ENCODE measurements at regions not wholly inside any gene's neighbourhood (a gene's known extent, or its start where the extent isn't known, plus 50 kb on each side); places are given as distances from the start of the nearest gene placed in this dataset.

- no peak for DNase-seq
- ATAC-seq (ENCODE audit: low FRiP score) = no peak
- Histone ChIP-seq H3K27ac (ENCODE audit: low read depth in 1 of 2, low read length in 2 of 2) (no peak overlapping the region), H3K27me3 (ENCODE audit: control insufficient read depth in 1 of 2, insufficient read depth in 2 of 2, low read length in 1 of 2) (no peaks in the 10 kb centered on the region), H3K4me1 (ENCODE audit: control insufficient read depth in 1 of 2, insufficient read depth in 2 of 2, low read length in 2 of 2) (no peaks in the 10 kb centered on the region), H3K4me3 (ENCODE audit: low read length in 2 of 2) (no peak overlapping the region), H3K9me3 (ENCODE audit: control insufficient read depth, low read length) (no peaks in the 10 kb centered on the region), H3K36me3 (ENCODE audit: control insufficient read depth in 1 of 2, insufficient read depth in 2 of 2, low read length in 1 of 2) (no peaks in the 10 kb centered on the region)
- intact Hi-C loops (cut with DNase I) = no loop called here
- 73 to 82% methylated on average over 2 of the region's 2 CpGs for WGBS, 2 donors
Observed at GRCh38 chr5:167336161-167336560, 955.3 kb upstream of the WWC1 start.

- no peak for DNase-seq
- Histone ChIP-seq H3K4me1 (ENCODE audit: control insufficient read depth in 1 of 2, insufficient read depth in 2 of 2, low read length in 2 of 2) (no peaks in the 10 kb centered on the region), H3K4me3 (ENCODE audit: low read length in 2 of 2) (no peak overlapping the region), H3K27ac (ENCODE audit: low read depth in 1 of 2, low read length in 2 of 2) (no peak overlapping the region), H3K36me3 (ENCODE audit: control insufficient read depth in 1 of 2, insufficient read depth in 2 of 2, low read length in 1 of 2) (no peaks in the 10 kb centered on the region), H3K9me3 (ENCODE audit: control insufficient read depth, low read length) (no peaks in the 10 kb centered on the region), H3K27me3 (ENCODE audit: control insufficient read depth in 1 of 2, insufficient read depth in 2 of 2, low read length in 1 of 2) (no peaks in the 10 kb centered on the region)
- intact Hi-C loops (cut with DNase I) = no loop called here
- WGBS, 2 donors = 67 to 78% methylated on average over 1 of the region's 1 CpG
- ATAC-seq (ENCODE audit: low FRiP score) = no peak
Observed at GRCh38 chr5:167339205-167339604, 952.2 kb upstream of the WWC1 start.

- WGBS, 2 donors = 22 to 23% methylated on average over 4 of the region's 4 CpGs
Observed at GRCh38 chr5:167346461-167346860, 945.0 kb upstream of the WWC1 start.

GRCh38 chr5:167348251-167348926, 943.1 kb upstream of the WWC1 start:
- no peak for ATAC-seq (ENCODE audit: low FRiP score)
- no peaks in the 10 kb centered on the region for H3K4me1 ChIP-seq (ENCODE audit: control insufficient read depth in 1 of 2, insufficient read depth in 2 of 2, low read length in 2 of 2)
- no peak for DNase-seq
- WGBS, 2 donors = 41 to 43% methylated on average over 12 of the region's 12 CpGs
- no peaks in the 10 kb centered on the region for H3K9me3 ChIP-seq (ENCODE audit: control insufficient read depth, low read length)
- intact Hi-C loops (cut with DNase I) = no loop called here
- H3K27me3 ChIP-seq (ENCODE audit: control insufficient read depth in 1 of 2, insufficient read depth in 2 of 2, low read length in 1 of 2) = no peaks in the 10 kb centered on the region
- H3K27ac ChIP-seq (ENCODE audit: low read depth in 1 of 2, low read length in 2 of 2) = no peak overlapping the region
- no peaks in the 10 kb centered on the region for H3K36me3 ChIP-seq (ENCODE audit: control insufficient read depth in 1 of 2, insufficient read depth in 2 of 2, low read length in 1 of 2)
- H3K4me3 ChIP-seq (ENCODE audit: low read length in 2 of 2) = no peak overlapping the region

More at GRCh38 chr5:167346461-167346860, 945.0 kb upstream of the WWC1 start:
- no peak overlapping the region for H3K27ac ChIP-seq (ENCODE audit: low read depth in 1 of 2, low read length in 2 of 2)
- H3K4me3 ChIP-seq (ENCODE audit: low read length in 2 of 2) = no peak overlapping the region
- H3K9me3 ChIP-seq (ENCODE audit: control insufficient read depth, low read length) = no peaks in the 10 kb centered on the region
- intact Hi-C loops (cut with DNase I) = no loop called here
- no peaks in the 10 kb centered on the region for H3K4me1 ChIP-seq (ENCODE audit: control insufficient read depth in 1 of 2, insufficient read depth in 2 of 2, low read length in 2 of 2)
- no peak for DNase-seq
- no peak for ATAC-seq (ENCODE audit: low FRiP score)
- no peaks in the 10 kb centered on the region for H3K27me3 ChIP-seq (ENCODE audit: control insufficient read depth in 1 of 2, insufficient read depth in 2 of 2, low read length in 1 of 2)
- H3K36me3 ChIP-seq (ENCODE audit: control insufficient read depth in 1 of 2, insufficient read depth in 2 of 2, low read length in 1 of 2) = no peaks in the 10 kb centered on the region

GRCh38 chr5:167348980-167349379, 942.5 kb upstream of the WWC1 start:
- peaks cover 1% of the 10 kb centered on the region for H3K9me3 ChIP-seq (ENCODE audit: control insufficient read depth, low read length)
- H3K4me3 ChIP-seq (ENCODE audit: low read length in 2 of 2) = no peak overlapping the region
- intact Hi-C loops (cut with DNase I) = no loop called here
- H3K27ac ChIP-seq (ENCODE audit: low read depth in 1 of 2, low read length in 2 of 2) = no peak overlapping the region
- WGBS, 2 donors = 71 to 72% methylated on average over 3 of the region's 3 CpGs
- peaks cover 0 to under 1% of the 10 kb centered on the region in 2 donors for H3K27me3 ChIP-seq (ENCODE audit: control insufficient read depth in 1 of 2, insufficient read depth in 2 of 2, low read length in 1 of 2)
- no peak for ATAC-seq (ENCODE audit: low FRiP score)
- no peaks in the 10 kb centered on the region for H3K4me1 ChIP-seq (ENCODE audit: control insufficient read depth in 1 of 2, insufficient read depth in 2 of 2, low read length in 2 of 2)
- H3K36me3 ChIP-seq (ENCODE audit: control insufficient read depth in 1 of 2, insufficient read depth in 2 of 2, low read length in 1 of 2) = no peaks in the 10 kb centered on the region
- no peak for DNase-seq

GRCh38 chr5:167351316-167351715, 940.1 kb upstream of the WWC1 start:
- H3K27ac ChIP-seq (ENCODE audit: low read depth in 1 of 2, low read length in 2 of 2) = no peak overlapping the region
- 80 to 81% methylated on average over 4 of the region's 4 CpGs for WGBS, 2 donors
- H3K27me3 ChIP-seq (ENCODE audit: control insufficient read depth in 1 of 2, insufficient read depth in 2 of 2, low read length in 1 of 2) = peaks cover 0 to 1% of the 10 kb centered on the region in 2 donors
- DNase-seq = no peak
- no peaks in the 10 kb centered on the region for H3K36me3 ChIP-seq (ENCODE audit: control insufficient read depth in 1 of 2, insufficient read depth in 2 of 2, low read length in 1 of 2)
- no peak for ATAC-seq (ENCODE audit: low FRiP score)
- no peak overlapping the region for H3K4me3 ChIP-seq (ENCODE audit: low read length in 2 of 2)
- intact Hi-C loops (cut with DNase I) = no loop called here
- H3K9me3 ChIP-seq (ENCODE audit: control insufficient read depth, low read length) = peaks cover 2% of the 10 kb centered on the region
- no peaks in the 10 kb centered on the region for H3K4me1 ChIP-seq (ENCODE audit: control insufficient read depth in 1 of 2, insufficient read depth in 2 of 2, low read length in 2 of 2)

- no peak for ATAC-seq (ENCODE audit: low FRiP score)
- Histone ChIP-seq H3K4me3 (ENCODE audit: low read length in 2 of 2) (no peak overlapping the region), H3K9me3 (ENCODE audit: control insufficient read depth, low read length) (peaks cover 2% of the 10 kb centered on the region), H3K27me3 (ENCODE audit: control insufficient read depth in 1 of 2, insufficient read depth in 2 of 2, low read length in 1 of 2) (peaks cover 0 to 1% of the 10 kb centered on the region in 2 donors), H3K27ac (ENCODE audit: low read depth in 1 of 2, low read length in 2 of 2) (no peak overlapping the region), H3K4me1 (ENCODE audit: control insufficient read depth in 1 of 2, insufficient read depth in 2 of 2, low read length in 2 of 2) (no peaks in the 10 kb centered on the region), H3K36me3 (ENCODE audit: control insufficient read depth in 1 of 2, insufficient read depth in 2 of 2, low read length in 1 of 2) (no peaks in the 10 kb centered on the region)
- no peak for DNase-seq
- 44 to 50% methylated on average over 10 of the region's 10 CpGs for WGBS, 2 donors
- intact Hi-C loops (cut with DNase I) = no loop called here
Observed at GRCh38 chr5:167352801-167353200, 938.6 kb upstream of the WWC1 start.

GRCh38 chr5:167355346-167355745, 936.1 kb upstream of the WWC1 start:
- H3K9me3 ChIP-seq (ENCODE audit: control insufficient read depth, low read length) = peaks cover 2% of the 10 kb centered on the region
- intact Hi-C loops (cut with DNase I) = no loop called here
- no peak for DNase-seq
- H3K27ac ChIP-seq (ENCODE audit: low read depth in 1 of 2, low read length in 2 of 2) = no peak overlapping the region
- H3K27me3 ChIP-seq (ENCODE audit: control insufficient read depth in 1 of 2, insufficient read depth in 2 of 2, low read length in 1 of 2) = peaks cover 0 to 1% of the 10 kb centered on the region in 2 donors
- H3K4me3 ChIP-seq (ENCODE audit: low read length in 2 of 2) = no peak overlapping the region
- WGBS, 2 donors = 53 to 67% methylated on average over 5 of the region's 5 CpGs
- H3K36me3 ChIP-seq (ENCODE audit: control insufficient read depth in 1 of 2, insufficient read depth in 2 of 2, low read length in 1 of 2) = no peaks in the 10 kb centered on the region
- H3K4me1 ChIP-seq (ENCODE audit: control insufficient read depth in 1 of 2, insufficient read depth in 2 of 2, low read length in 2 of 2) = no peaks in the 10 kb centered on the region
- ATAC-seq (ENCODE audit: low FRiP score) = no peak

- no peak overlapping the region for H3K27ac ChIP-seq (ENCODE audit: low read depth in 1 of 2, low read length in 2 of 2)
- H3K9me3 ChIP-seq (ENCODE audit: control insufficient read depth, low read length) = peaks cover 2% of the 10 kb centered on the region
- intact Hi-C loops (cut with DNase I) = no loop called here
- DNase-seq = no peak
- no peaks in the 10 kb centered on the region for H3K36me3 ChIP-seq (ENCODE audit: control insufficient read depth in 1 of 2, insufficient read depth in 2 of 2, low read length in 1 of 2)
- no peak for ATAC-seq (ENCODE audit: low FRiP score)
- H3K4me1 ChIP-seq (ENCODE audit: control insufficient read depth in 1 of 2, insufficient read depth in 2 of 2, low read length in 2 of 2) = no peaks in the 10 kb centered on the region
- H3K4me3 ChIP-seq (ENCODE audit: low read length in 2 of 2) = no peak overlapping the region
- 76 to 86% methylated on average over 1 of the region's 1 CpG for WGBS, 2 donors
- H3K27me3 ChIP-seq (ENCODE audit: control insufficient read depth in 1 of 2, insufficient read depth in 2 of 2, low read length in 1 of 2) = peaks cover 0 to 1% of the 10 kb centered on the region in 2 donors
Observed at GRCh38 chr5:167356374-167356773, 935.1 kb upstream of the WWC1 start.

All from aorta (tissue), 5 donors.